H9 (cell line): ENCODE measurements at regions not wholly inside any gene's neighbourhood (a gene's known extent, or its start where the extent isn't known, plus 50 kb on each side); places are given as distances from the start of the nearest gene placed in this dataset.

Experiments used
- DNase-seq: peaks from one replicate; pipeline ENCODE4 v3.0.0-alpha.2; 2017
- H2AFZ ChIP-seq: one replicate; pipeline ENCODE4 v1.6.1; 2013; ENCODE audit warnings: mild to moderate bottlenecking, low read length, control low read depth, moderate library complexity
- H2AK5ac ChIP-seq: 2 replicates; pipeline ENCODE4 v1.6.1; 2013; ENCODE audit warnings: low read length, control low read depth, mixed read lengths; ENCODE audit not compliant: insufficient read length
- H2BK120ac ChIP-seq: one replicate; pipeline ENCODE4 v1.6.1; 2013; ENCODE audit warnings: low read depth, mild to moderate bottlenecking, low read length, control low read depth, inconsistent platforms; ENCODE audit not compliant: poor library complexity, severe bottlenecking
- H2BK12ac ChIP-seq: 2 replicates; pipeline ENCODE4 v1.6.1; 2013; ENCODE audit warnings: low read length, control low read depth, mixed read lengths, low read depth; ENCODE audit not compliant: insufficient read length
- H2BK15ac ChIP-seq: 2 replicates; pipeline ENCODE4 v1.6.1; 2013; ENCODE audit warnings: low read depth, low read length, control low read depth
- H2BK20ac ChIP-seq: one replicate; pipeline ENCODE4 v1.6.1; 2013; ENCODE audit warnings: low read depth, mild to moderate bottlenecking, low read length, control low read depth, inconsistent platforms; ENCODE audit not compliant: poor library complexity, severe bottlenecking
- H2BK5ac ChIP-seq: 2 replicates; pipeline ENCODE4 v1.6.1; 2013; ENCODE audit warnings: low read length, control low read depth, mixed read lengths; ENCODE audit not compliant: insufficient read length
- H3K14ac ChIP-seq: 2 replicates; pipeline ENCODE4 v1.6.1; 2013; ENCODE audit warnings: low read length, control low read depth; ENCODE audit not compliant: insufficient read depth
- H3K18ac ChIP-seq: 2 replicates; pipeline ENCODE4 v1.6.1; 2013; ENCODE audit warnings: low read depth, mild to moderate bottlenecking, mixed read lengths, low read length, control low read depth; ENCODE audit not compliant: insufficient read length
- H3K23ac ChIP-seq: 2 replicates; pipeline ENCODE4 v1.6.1; 2013; ENCODE audit warnings: low read length, control low read depth, mixed read lengths, low read depth; ENCODE audit not compliant: insufficient read length
- H3K23me2 ChIP-seq: 2 replicates; pipeline ENCODE4 v1.6.1; 2013; ENCODE audit warnings: low read depth, mild to moderate bottlenecking, mixed read lengths, low read length, control low read depth; ENCODE audit not compliant: insufficient read length, poor library complexity, severe bottlenecking
- H3K27ac ChIP-seq: 2 replicates; pipeline ENCODE4 v1.5.1; 2013; ENCODE audit warnings: low read length, control low read depth, mixed read lengths, low read depth; ENCODE audit not compliant: insufficient read length
- H3K27me3 ChIP-seq: 2 replicates; pipeline ENCODE4 v1.6.1; 2013; ENCODE audit warnings: low read length, control low read depth, inconsistent platforms; ENCODE audit not compliant: insufficient read depth
- H3K4ac ChIP-seq: 2 replicates; pipeline ENCODE4 v1.6.1; 2013; ENCODE audit warnings: low read depth, mild to moderate bottlenecking, control low read depth, inconsistent platforms, low read length, moderate library complexity
- H3K4me1 ChIP-seq: 2 replicates; pipeline ENCODE4 v1.6.1; 2013; ENCODE audit warnings: low read length, control low read depth, inconsistent platforms; ENCODE audit not compliant: insufficient read depth
- H3K4me2 ChIP-seq: 2 replicates; pipeline ENCODE4 v1.6.1; 2013; ENCODE audit warnings: low read length, control low read depth, mixed read lengths; ENCODE audit not compliant: insufficient read length, insufficient read depth
- H3K56ac ChIP-seq: 2 replicates; pipeline ENCODE4 v1.6.1; 2013; ENCODE audit warnings: low read depth, mild to moderate bottlenecking, mixed read lengths, low read length, control low read depth; ENCODE audit not compliant: insufficient read length
- H3K79me1 ChIP-seq: 2 replicates; pipeline ENCODE4 v1.6.1; 2013; ENCODE audit warnings: low read depth, mild to moderate bottlenecking, moderate library complexity, low read length, control low read depth, inconsistent platforms; ENCODE audit not compliant: insufficient read depth, poor library complexity, severe bottlenecking
- H3K79me2 ChIP-seq: 2 replicates; pipeline ENCODE4 v1.6.1; 2013; ENCODE audit warnings: low read length, control low read depth, inconsistent platforms; ENCODE audit not compliant: insufficient read depth
- H3K9ac ChIP-seq: 2 replicates; pipeline ENCODE4 v1.6.1; 2013; ENCODE audit warnings: low read length, control low read depth, mixed read lengths; ENCODE audit not compliant: insufficient read length; ENCODE audit errors: extremely low read depth
- H3K9me3 ChIP-seq: one replicate; pipeline ENCODE4 v1.6.1; 2013; ENCODE audit warnings: low read depth, low read length, inconsistent platforms; ENCODE audit not compliant: control insufficient read depth
- H3T11ph ChIP-seq: one replicate; pipeline ENCODE4 v1.6.1; 2013; ENCODE audit warnings: mild to moderate bottlenecking, low read length, control low read depth, inconsistent platforms
- H4K20me1 ChIP-seq: one replicate; pipeline ENCODE4 v1.6.1; 2013; ENCODE audit not compliant: control insufficient read depth, insufficient read length, insufficient read depth
- H4K5ac ChIP-seq: 2 replicates; pipeline ENCODE4 v1.6.1; 2013; ENCODE audit warnings: low read depth, mild to moderate bottlenecking, mixed read lengths, low read length, control low read depth; ENCODE audit not compliant: insufficient read length
- H4K8ac ChIP-seq: replicated peaks from 2 replicates; pipeline ENCODE4 v1.6.1; 2013; ENCODE audit warnings: low read length, control low read depth, mixed read lengths, low read depth; ENCODE audit not compliant: insufficient read length
- H4K91ac ChIP-seq: 2 replicates; pipeline ENCODE4 v1.6.1; 2013; ENCODE audit warnings: low read depth, mild to moderate bottlenecking, moderate library complexity, mixed read lengths, low read length, control low read depth; ENCODE audit not compliant: insufficient read length
- H3K27ac Mint-ChIP-seq, 3 experiments: 2 replicates in 2 of 3; 3 replicates in 1 of 3; pipeline ENCODE4 v1.8.0; 2020 to 2021; ENCODE audit warnings: mixed read lengths in 3 of 3, mild to moderate bottlenecking in 1 of 3, moderate library complexity in 1 of 3
- H3K27me3 Mint-ChIP-seq: 2 replicates; pipeline ENCODE4 v1.8.0; 2021; ENCODE audit warnings: low read depth, mild to moderate bottlenecking, moderate library complexity, mixed read lengths
- H3K36me3 Mint-ChIP-seq, 3 experiments: 2 replicates in 2 of 3; 3 replicates in 1 of 3; pipeline ENCODE4 v1.8.0; 2020 to 2021; ENCODE audit warnings: low read depth in 3 of 3, mixed read lengths in 3 of 3; ENCODE audit not compliant: insufficient read depth in 1 of 3
- H3K4me1 Mint-ChIP-seq, 2 experiments: 2 replicates each; pipeline ENCODE4 v1.8.0; 2020; ENCODE audit warnings: mixed read lengths in 2 of 2
- H3K4me3 Mint-ChIP-seq, 2 experiments: 2 replicates in 1 of 2; 3 replicates in 1 of 2; pipeline ENCODE4 v1.8.0; 2020 to 2021; ENCODE audit warnings: mild to moderate bottlenecking in 2 of 2, mixed read lengths in 2 of 2, moderate library complexity in 1 of 2
- H3K9me3 Mint-ChIP-seq, 2 experiments: 2 replicates in 1 of 2; 3 replicates in 1 of 2; pipeline ENCODE4 v1.8.0; 2020; ENCODE audit warnings: mild to moderate bottlenecking in 2 of 2, mixed read lengths in 2 of 2, moderate library complexity in 1 of 2
- CTCF ChIP-seq: fragments of 200-600 bp; sonication (generic); conservative IDR thresholded peaks from 3 replicates; pipeline ENCODE4 v1.8.0; 2021; ENCODE audit warnings: antibody characterized with exemption, mild to moderate bottlenecking
- WGBS: extraction: QIAGEN DNeasy Blood & Tissue Kit; methylation state at CpG from one replicate; pipeline ENCODE4 v1.1.7; 2013; ENCODE audit warnings: missing lambda C conversion rate, low lambda C conversion rate, mixed read lengths; ENCODE audit not compliant: insufficient read length; ENCODE audit errors: extremely low coverage; 5-methylcytosine and 5-hydroxymethylcytosine counted together

- H3K14ac ChIP-seq = no peak overlapping the region
- Mint-ChIP-seq H3K27ac (peak overlapping the region in 1 of 3 experiments; percentile 77; a peak in 4 of 7 replicates), H3K36me3 (peaks cover 0 to 15% (median 2%) of the 10 kb centered on the region in 3 experiments; a peak in 2 of 7 replicates), H3K27me3 (no peaks in the 10 kb centered on the region), H3K9me3 (peaks cover 3 to 14% of the 10 kb centered on the region in 2 experiments; a peak in 3 of 5 replicates), H3K4me1 (no peaks in the 10 kb centered on the region), H3K4me3 (no peak overlapping the region)
- H3K4me2 ChIP-seq = no peak overlapping the region
- no peak overlapping the region for H3K4ac ChIP-seq
- no peak overlapping the region for H3K9ac ChIP-seq
- no peak overlapping the region for H2BK120ac ChIP-seq
- H3T11ph ChIP-seq = no peak overlapping the region
- H3K27ac ChIP-seq = no peak overlapping the region
- H2AFZ ChIP-seq = no peak overlapping the region
- H4K20me1 ChIP-seq = no peaks in the 10 kb centered on the region
- no peaks in the 10 kb centered on the region for H3K79me2 ChIP-seq
- H2BK15ac ChIP-seq = no peak overlapping the region
- no peaks in the 10 kb centered on the region for H3K79me1 ChIP-seq
- H4K5ac ChIP-seq = no peak overlapping the region
- H3K56ac ChIP-seq = no peak overlapping the region
- no peak overlapping the region for H2AK5ac ChIP-seq
- no peak overlapping the region for H2BK5ac ChIP-seq
- H3K18ac ChIP-seq = no peak overlapping the region
- no peak overlapping the region for H3K23ac ChIP-seq
- no peak overlapping the region for H2BK20ac ChIP-seq
- H3K27me3 ChIP-seq = no peaks in the 10 kb centered on the region
- no peak overlapping the region for H2BK12ac ChIP-seq
- no peaks in the 10 kb centered on the region for H3K4me1 ChIP-seq
- no peak for TF ChIP-seq CTCF
- DNase-seq = no peak
- no peak overlapping the region for H4K8ac ChIP-seq
- WGBS = no CpG with 5 or more reads among the region's 1 CpG
- H3K9me3 ChIP-seq = no peaks in the 10 kb centered on the region
- H3K23me2 ChIP-seq = no peaks in the 10 kb centered on the region
- H4K91ac ChIP-seq = no peak overlapping the region
Observed at GRCh38 chr7:15925608-15926007, 239.1 kb upstream of the MEOX2 start.
